T-cell (primary cell): ENCODE measurements at regions not wholly inside any gene's neighbourhood (a gene's known extent, or its start where the extent isn't known, plus 50 kb on each side); places are given as distances from the start of the nearest gene placed in this dataset.

Source experiments
- ATAC-seq, 4 experiments: fragments of 200-7000 bp in 3 of 4; fragments of 150-1000 bp in 1 of 4; cut with Tn5 transposase; replicated peaks in 1 of 4; 1 replicate in 3 of 4; 2 replicates in 1 of 4; pipeline ENCODE4 v1.10.0; 2021; ENCODE audit warnings: moderate library complexity in 3 of 4, mild to moderate bottlenecking in 2 of 4, moderate number of reproducible peaks in 1 of 4
- CTCF ChIA-PET, 2 donors: fragments of 300-600 bp; sonication (Branson Sonifier 250); formaldehyde crosslinking; loops; one replicate each; lab custom pipeline; 2022; ENCODE audit warnings: antibody characterized with exemption in 2 of 2; lab: Charles Lee
- POLR2A ChIA-PET, 2 donors: fragments of 300-600 bp; sonication (Branson Sonifier 250); formaldehyde crosslinking; loops; one replicate each; lab custom pipeline; 2022; ENCODE audit warnings: antibody characterized with exemption in 2 of 2; lab: Charles Lee
- DNase-seq, 35 experiments: peaks; one replicate each; pipeline versions ENCODE4 v3.0.0 to v3.0.0-alpha.2; 2013 to 2023
- H3K27ac ChIP-seq: one replicate; pipeline ENCODE4 v1.5.1; 2013; ENCODE audit warnings: low read length
- H3K27me3 ChIP-seq, 2 experiments: replicated peaks in 1 of 2; 1 replicate in 1 of 2; 2 replicates in 1 of 2; pipeline versions ENCODE4 v1.6.1 to v1.7.0; 2013; ENCODE audit warnings: low read length in 1 of 2, mixed read lengths in 1 of 2; ENCODE audit not compliant: control insufficient read depth in 2 of 2, insufficient read depth in 2 of 2; ENCODE audit errors: extremely low read depth in 1 of 2
- H3K36me3 ChIP-seq, 2 donors: 1 replicate in 1 of 2; 2 replicates in 1 of 2; pipeline versions ENCODE4 v1.6.1 to v1.7.0; 2013; ENCODE audit warnings: low read length in 1 of 2; ENCODE audit not compliant: control insufficient read depth in 2 of 2, insufficient read depth in 1 of 2; ENCODE audit errors: extremely low read depth in 1 of 2
- H3K4me1 ChIP-seq, 2 experiments: 1 replicate in 1 of 2; 2 replicates in 1 of 2; pipeline versions ENCODE4 v1.6.1 to v1.7.0; 2013; ENCODE audit warnings: low read length in 2 of 2, mixed read lengths in 1 of 2; ENCODE audit not compliant: insufficient read depth in 2 of 2, control insufficient read depth in 1 of 2; ENCODE audit errors: extremely low read depth in 1 of 2
- H3K4me3 ChIP-seq, 2 donors: 1 replicate in 1 of 2; 2 replicates in 1 of 2; pipeline versions ENCODE4 v1.5.1 to v1.7.0; 2013; ENCODE audit warnings: mild to moderate bottlenecking in 2 of 2, low read length in 1 of 2, moderate library complexity in 1 of 2; ENCODE audit not compliant: control insufficient read depth in 1 of 2; ENCODE audit errors: extremely low read depth in 1 of 2
- H3K9me3 ChIP-seq: 2 replicates; pipeline ENCODE4 v1.7.0; 2013
- H3K27ac Mint-ChIP-seq, 2 donors: one replicate each; pipeline ENCODE4 v1.8.0; 2020 to 2021; ENCODE audit warnings: mild to moderate bottlenecking in 2 of 2, mixed read lengths in 2 of 2
- H3K27me3 Mint-ChIP-seq, 2 donors: one replicate each; pipeline ENCODE4 v1.8.0; 2021 to 2022; ENCODE audit warnings: mixed read lengths in 2 of 2
- H3K36me3 Mint-ChIP-seq: one replicate; pipeline ENCODE4 v1.8.0; 2021; ENCODE audit warnings: mixed read lengths
- H3K4me1 Mint-ChIP-seq, 3 donors: one replicate each; pipeline ENCODE4 v1.8.0; 2020 to 2022; ENCODE audit warnings: mixed read lengths in 3 of 3, mild to moderate bottlenecking in 1 of 3
- H3K4me3 Mint-ChIP-seq, 3 donors: one replicate each; pipeline ENCODE4 v1.8.0; 2020 to 2022; ENCODE audit warnings: mild to moderate bottlenecking in 3 of 3, mixed read lengths in 3 of 3, moderate library complexity in 3 of 3
- H3K9me3 Mint-ChIP-seq, 3 donors: one replicate each; pipeline ENCODE4 v1.8.0; 2020 to 2022; ENCODE audit warnings: mixed read lengths in 3 of 3
- WGBS: methylation state at CpG from one replicate; pipeline ENCODE4 v1.1.5; 2013; ENCODE audit warnings: missing lambda C conversion rate; ENCODE audit not compliant: insufficient coverage; 5-methylcytosine and 5-hydroxymethylcytosine counted together

GRCh38 chr2:122433123-122433754, 677.8 kb downstream of the TSN start:
- H3K9me3 ChIP-seq: no peaks in the 10 kb centered on the region
- Mint-ChIP-seq H3K4me3 (no peak overlapping the region), H3K4me1 (no peaks in the 10 kb centered on the region), H3K9me3 (peaks cover 0 to 10% (median 4%) of the 10 kb centered on the region in 3 donors), H3K27ac (no peak overlapping the region), H3K27me3 (no peaks in the 10 kb centered on the region), H3K36me3 (no peaks in the 10 kb centered on the region)
- ChIA-PET POLR2A (no interaction called here), CTCF (no interaction called here)
- no peak for DNase-seq
- H3K4me1 ChIP-seq: no peaks in the 10 kb centered on the region
- no peak for ATAC-seq
- H3K27me3 ChIP-seq: no peaks in the 10 kb centered on the region
- H3K36me3 ChIP-seq: no peaks in the 10 kb centered on the region
- WGBS: no CpG with 5 or more reads among the region's 8 CpGs
- H3K4me3 ChIP-seq: no peak overlapping the region
- no peak overlapping the region for H3K27ac ChIP-seq

- Mint-ChIP-seq H3K4me3 (no peak overlapping the region), H3K27me3 (no peaks in the 10 kb centered on the region), H3K9me3 (peaks cover 0 to 7% (median 2%) of the 10 kb centered on the region in 3 donors), H3K27ac (no peak overlapping the region), H3K4me1 (no peaks in the 10 kb centered on the region), H3K36me3 (no peaks in the 10 kb centered on the region)
- ATAC-seq (no peak), DNase-seq (no peak)
- Histone ChIP-seq H3K27ac (no peak overlapping the region), H3K4me1 (no peaks in the 10 kb centered on the region), H3K4me3 (no peak overlapping the region), H3K36me3 (no peaks in the 10 kb centered on the region), H3K27me3 (peaks cover 0 to 4% of the 10 kb centered on the region in 2 experiments), H3K9me3 (no peaks in the 10 kb centered on the region)
- POLR2A ChIA-PET: no interaction called here
- no CpG with 5 or more reads among the region's 1 CpG for WGBS
- CTCF ChIA-PET: no interaction called here
Measured at GRCh38 chr2:122445003-122445402, 689.6 kb downstream of the TSN start.

- no CpG with 5 or more reads among the region's 4 CpGs for WGBS
- Histone ChIP-seq H3K27ac (no peak overlapping the region), H3K36me3 (no peaks in the 10 kb centered on the region), H3K27me3 (peaks cover 0 to 5% of the 10 kb centered on the region in 2 experiments), H3K4me3 (no peak overlapping the region), H3K4me1 (no peaks in the 10 kb centered on the region), H3K9me3 (no peaks in the 10 kb centered on the region)
- no peaks in the 10 kb centered on the region for H3K27me3 Mint-ChIP-seq
- no peaks in the 10 kb centered on the region for H3K4me1 Mint-ChIP-seq
- ChIA-PET POLR2A (no interaction called here), CTCF (no interaction called here)
- H3K27ac Mint-ChIP-seq: no peak overlapping the region
- no peaks in the 10 kb centered on the region for H3K36me3 Mint-ChIP-seq
- DNase-seq (no peak), ATAC-seq (no peak)
- peaks cover 2 to 7% (median 7%) of the 10 kb centered on the region in 3 donors for H3K9me3 Mint-ChIP-seq
- H3K4me3 Mint-ChIP-seq: no peak overlapping the region
Measured at GRCh38 chr2:122446761-122447160, 691.3 kb downstream of the TSN start.

GRCh38 chr2:122447237-122447636, 691.8 kb downstream of the TSN start:
- CTCF ChIA-PET: no interaction called here
- Histone ChIP-seq H3K4me1 (no peaks in the 10 kb centered on the region), H3K27me3 (peaks cover 0 to 5% of the 10 kb centered on the region in 2 experiments), H3K9me3 (no peaks in the 10 kb centered on the region), H3K36me3 (no peaks in the 10 kb centered on the region), H3K4me3 (no peak overlapping the region), H3K27ac (no peak overlapping the region)
- DNase-seq (no peak), ATAC-seq (no peak)
- no peaks in the 10 kb centered on the region for H3K4me1 Mint-ChIP-seq
- H3K36me3 Mint-ChIP-seq: no peaks in the 10 kb centered on the region
- POLR2A ChIA-PET: no interaction called here
- H3K9me3 Mint-ChIP-seq: peaks cover 2 to 7% (median 7%) of the 10 kb centered on the region in 3 donors
- no CpG with 5 or more reads among the region's 2 CpGs for WGBS
- H3K4me3 Mint-ChIP-seq: no peak overlapping the region
- no peaks in the 10 kb centered on the region for H3K27me3 Mint-ChIP-seq
- H3K27ac Mint-ChIP-seq: no peak overlapping the region

GRCh38 chr2:122451040-122451439, 695.6 kb downstream of the TSN start:
- ChIA-PET POLR2A (no interaction called here), CTCF (no interaction called here)
- no peaks in the 10 kb centered on the region for H3K4me1 Mint-ChIP-seq
- Histone ChIP-seq H3K4me3 (no peak overlapping the region), H3K36me3 (no peaks in the 10 kb centered on the region), H3K27me3 (peaks cover 0 to 5% of the 10 kb centered on the region in 2 experiments), H3K27ac (no peak overlapping the region), H3K4me1 (no peaks in the 10 kb centered on the region), H3K9me3 (no peaks in the 10 kb centered on the region)
- no peak overlapping the region for H3K27ac Mint-ChIP-seq
- ATAC-seq (no peak), DNase-seq (no peak)
- H3K27me3 Mint-ChIP-seq: no peaks in the 10 kb centered on the region
- H3K4me3 Mint-ChIP-seq: no peak overlapping the region
- H3K9me3 Mint-ChIP-seq: peaks cover 13 to 24% (median 14%) of the 10 kb centered on the region in 3 donors
- WGBS: 79% methylated on average over 4 of the region's 4 CpGs
- no peaks in the 10 kb centered on the region for H3K36me3 Mint-ChIP-seq

- Mint-ChIP-seq H3K27me3 (no peaks in the 10 kb centered on the region), H3K27ac (no peak overlapping the region), H3K4me1 (no peaks in the 10 kb centered on the region), H3K9me3 (peaks cover 12 to 25% (median 14%) of the 10 kb centered on the region in 3 donors), H3K4me3 (no peak overlapping the region), H3K36me3 (no peaks in the 10 kb centered on the region)
- Histone ChIP-seq H3K4me1 (no peaks in the 10 kb centered on the region), H3K27me3 (peaks cover 0 to 5% of the 10 kb centered on the region in 2 experiments), H3K4me3 (no peak overlapping the region), H3K36me3 (no peaks in the 10 kb centered on the region), H3K27ac (no peak overlapping the region), H3K9me3 (no peaks in the 10 kb centered on the region)
- no peak for DNase-seq
- no CpG with 5 or more reads among the region's 1 CpG for WGBS
- ChIA-PET CTCF (no interaction called here), POLR2A (no interaction called here)
- ATAC-seq: no peak
Measured at GRCh38 chr2:122451697-122452096, 696.2 kb downstream of the TSN start.

- POLR2A ChIA-PET: no interaction called here
- WGBS: no CpG with 5 or more reads among the region's 5 CpGs
Measured at GRCh38 chr2:122469147-122469546, 713.7 kb downstream of the TSN start.

More at GRCh38 chr2:122469147-122469546, 713.7 kb downstream of the TSN start:
- no peaks in the 10 kb centered on the region for H3K27me3 Mint-ChIP-seq
- H3K27ac Mint-ChIP-seq: no peak overlapping the region
- Histone ChIP-seq H3K27me3 (no peaks in the 10 kb centered on the region), H3K27ac (no peak overlapping the region), H3K9me3 (no peaks in the 10 kb centered on the region), H3K36me3 (no peaks in the 10 kb centered on the region), H3K4me3 (no peak overlapping the region), H3K4me1 (no peaks in the 10 kb centered on the region)
- H3K4me3 Mint-ChIP-seq: no peak overlapping the region
- ATAC-seq (no peak), DNase-seq (no peak)
- H3K4me1 Mint-ChIP-seq: no peaks in the 10 kb centered on the region
- no peaks in the 10 kb centered on the region for H3K36me3 Mint-ChIP-seq
- CTCF ChIA-PET: no interaction called here
- peaks cover 0 to 5% (median 0%) of the 10 kb centered on the region in 3 donors for H3K9me3 Mint-ChIP-seq
